HFFc6 (cell line): ENCODE measurements at regions not wholly inside any gene's neighbourhood (a gene's known extent, or its start where the extent isn't known, plus 50 kb on each side); places are given as distances from the start of the nearest gene placed in this dataset.

Experiments
- DNase-seq: peaks from one replicate; pipeline ENCODE4 v3.0.0-alpha.2; 2018
- H3K27ac Mint-ChIP-seq: 2 replicates; pipeline ENCODE4 v1.8.0; 2020; ENCODE audit warnings: mild to moderate bottlenecking, mixed read lengths
- H3K27me3 Mint-ChIP-seq: 2 replicates; pipeline ENCODE4 v1.8.0; 2021; ENCODE audit warnings: mild to moderate bottlenecking, moderate library complexity, mixed read lengths; ENCODE audit not compliant: insufficient read depth
- H3K36me3 Mint-ChIP-seq: 2 replicates; pipeline ENCODE4 v1.8.0; 2021; ENCODE audit warnings: low read depth, mixed read lengths
- H3K4me1 Mint-ChIP-seq: 2 replicates; pipeline ENCODE4 v1.8.0; 2020; ENCODE audit warnings: low read depth, mixed read lengths
- H3K4me3 Mint-ChIP-seq: 2 replicates; pipeline ENCODE4 v1.8.0; 2020; ENCODE audit warnings: mild to moderate bottlenecking, moderate library complexity, mixed read lengths
- H3K9me3 Mint-ChIP-seq: 2 replicates; pipeline ENCODE4 v1.8.0; 2020; ENCODE audit warnings: mild to moderate bottlenecking, mixed read lengths
- TF ChIP-seq, protein P1 (sequence below): fragments of 200-600 bp; sonication (generic); IDR thresholded peaks from 2 replicates; pipeline ENCODE4 v1.5.0; 2021; ENCODE audit warnings: antibody characterized with exemption, mild to moderate bottlenecking

- Mint-ChIP-seq H3K9me3 (no peaks in the 10 kb centered on the region), H3K36me3 (peaks cover 9% of the 10 kb centered on the region), H3K27me3 (peaks cover 4% of the 10 kb centered on the region), H3K4me1 (peaks cover 24% of the 10 kb centered on the region), H3K27ac (no peak overlapping the region), H3K4me3 (no peak overlapping the region)
- TF ChIP-seq, protein P1, sequence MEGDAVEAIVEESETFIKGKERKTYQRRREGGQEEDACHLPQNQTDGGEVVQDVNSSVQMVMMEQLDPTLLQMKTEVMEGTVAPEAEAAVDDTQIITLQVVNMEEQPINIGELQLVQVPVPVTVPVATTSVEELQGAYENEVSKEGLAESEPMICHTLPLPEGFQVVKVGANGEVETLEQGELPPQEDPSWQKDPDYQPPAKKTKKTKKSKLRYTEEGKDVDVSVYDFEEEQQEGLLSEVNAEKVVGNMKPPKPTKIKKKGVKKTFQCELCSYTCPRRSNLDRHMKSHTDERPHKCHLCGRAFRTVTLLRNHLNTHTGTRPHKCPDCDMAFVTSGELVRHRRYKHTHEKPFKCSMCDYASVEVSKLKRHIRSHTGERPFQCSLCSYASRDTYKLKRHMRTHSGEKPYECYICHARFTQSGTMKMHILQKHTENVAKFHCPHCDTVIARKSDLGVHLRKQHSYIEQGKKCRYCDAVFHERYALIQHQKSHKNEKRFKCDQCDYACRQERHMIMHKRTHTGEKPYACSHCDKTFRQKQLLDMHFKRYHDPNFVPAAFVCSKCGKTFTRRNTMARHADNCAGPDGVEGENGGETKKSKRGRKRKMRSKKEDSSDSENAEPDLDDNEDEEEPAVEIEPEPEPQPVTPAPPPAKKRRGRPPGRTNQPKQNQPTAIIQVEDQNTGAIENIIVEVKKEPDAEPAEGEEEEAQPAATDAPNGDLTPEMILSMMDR = no peak
- no peak for DNase-seq
These were observed 329.6 kb upstream of the NRP1 start for GRCh38 chr10:33664070-33664469.

- TF ChIP-seq, protein P1 = no peak
- Mint-ChIP-seq H3K4me3 (peak overlapping the region; percentile 75), H3K4me1 (peaks cover 35% of the 10 kb centered on the region), H3K9me3 (no peaks in the 10 kb centered on the region), H3K27me3 (peaks cover 4% of the 10 kb centered on the region), H3K27ac (peak overlapping the region; percentile 88), H3K36me3 (peaks cover 9% of the 10 kb centered on the region)
- DNase-seq = peak; percentile 78
These were observed 327.3 kb upstream of the NRP1 start for GRCh38 chr10:33661580-33662336.

- H3K36me3 Mint-ChIP-seq = peaks cover 9% of the 10 kb centered on the region
- TF ChIP-seq, protein P1 = no peak
- DNase-seq = no peak
- H3K4me3 Mint-ChIP-seq = no peak overlapping the region
- peaks cover 4% of the 10 kb centered on the region for H3K27me3 Mint-ChIP-seq
- H3K27ac Mint-ChIP-seq = no peak overlapping the region
- H3K9me3 Mint-ChIP-seq = no peaks in the 10 kb centered on the region
- H3K4me1 Mint-ChIP-seq = peaks cover 46% of the 10 kb centered on the region
These were observed 325.9 kb upstream of the NRP1 start for GRCh38 chr10:33660329-33660728.

- peaks cover 5% of the 10 kb centered on the region for H3K9me3 Mint-ChIP-seq
These were observed 323.4 kb upstream of the NRP1 start for GRCh38 chr10:33657913-33658312.

DNA sequence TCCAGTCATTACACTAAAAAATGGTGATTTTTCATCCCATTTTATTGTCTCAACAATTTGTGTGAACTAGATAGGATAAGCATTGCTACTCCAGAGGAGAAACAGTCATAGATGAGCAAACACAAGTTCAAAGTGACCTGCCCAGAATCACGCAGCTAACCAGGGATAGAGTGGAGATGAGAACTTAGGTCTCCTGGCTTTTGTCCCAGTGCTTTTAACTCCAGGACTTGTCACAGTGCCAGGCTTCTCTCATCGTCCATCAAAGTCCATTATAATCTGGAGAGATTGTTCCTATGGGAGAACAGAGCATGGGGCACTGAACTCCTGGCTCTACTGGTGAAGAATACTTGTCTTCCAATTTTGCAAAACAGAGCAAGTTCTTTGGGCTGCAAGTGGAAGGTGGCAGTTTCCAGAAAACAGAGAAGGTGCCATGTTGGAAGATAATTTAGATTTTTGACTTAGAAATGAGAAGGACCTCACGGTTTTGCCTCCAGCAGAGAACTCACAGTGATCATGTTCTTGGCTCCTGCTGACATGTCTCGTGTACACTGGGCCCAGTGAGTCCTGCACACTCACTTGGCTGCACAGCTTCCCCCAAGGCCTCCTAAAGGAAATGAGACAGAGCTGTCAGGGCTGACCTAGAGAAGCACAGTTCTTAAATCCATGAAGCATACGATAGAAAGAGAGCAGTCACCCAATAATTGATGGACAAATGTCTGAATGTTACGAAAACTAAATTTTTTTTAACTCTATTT lies 322.9 kb upstream of the NRP1 start:
- DNase-seq = peak; percentile 21
- Mint-ChIP-seq H3K27me3 (peaks cover 2% of the 10 kb centered on the region), H3K27ac (no peak overlapping the region)

More at GRCh38 chr10:33657913-33658312, 323.4 kb upstream of the NRP1 start:
- no peak overlapping the region for H3K4me3 Mint-ChIP-seq
- TF ChIP-seq, protein P1 = no peak
- peaks cover 4% of the 10 kb centered on the region for H3K27me3 Mint-ChIP-seq
- peaks cover 66% of the 10 kb centered on the region for H3K4me1 Mint-ChIP-seq
- peaks cover 5% of the 10 kb centered on the region; the same call in 1 of the 2 replicates for H3K36me3 Mint-ChIP-seq
- H3K27ac Mint-ChIP-seq = no peak overlapping the region
- no peak for DNase-seq

More for the DNA sequence above, 322.9 kb upstream of the NRP1 start:
- Mint-ChIP-seq H3K9me3 (peaks cover 9% of the 10 kb centered on the region), H3K4me1 (peaks cover 60% of the 10 kb centered on the region), H3K4me3 (no peak overlapping the region), H3K36me3 (peaks cover 5% of the 10 kb centered on the region; the same call in 1 of the 2 replicates)
- TF ChIP-seq, protein P1 = no peak
